ENCODE measurements at regions not wholly inside any gene's neighbourhood (a gene's known extent, or its start where the extent isn't known, plus 50 kb on each side); places are given as distances from the start of the nearest gene placed in this dataset.

DNA sequence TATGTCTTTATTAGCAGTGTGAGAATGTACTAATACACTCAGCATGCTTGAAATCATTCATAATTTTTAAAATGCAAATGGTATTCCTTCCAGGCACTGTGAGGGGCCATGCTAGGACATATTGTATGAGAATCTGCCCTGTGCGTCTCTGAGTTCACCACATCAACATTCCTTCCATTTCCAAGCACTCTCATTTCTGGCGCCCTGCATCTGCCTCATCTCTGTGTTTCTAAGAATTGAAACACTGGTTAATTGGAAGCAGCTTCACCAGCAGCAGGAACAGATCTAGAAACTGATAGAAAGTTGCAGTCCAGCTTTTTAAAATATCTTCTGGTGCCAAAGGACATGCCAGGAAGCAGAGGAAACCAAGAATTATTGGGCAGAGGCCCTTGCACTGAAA lies 555.9 kb upstream of the DPP6 start:
- Histone ChIP-seq H3K4me3 (ENCODE audit: low read length) (no peak overlapping the region), H3K4me1 (ENCODE audit: insufficient read depth, low read length) (no peaks in the 10 kb centered on the region), H3K27me3 (ENCODE audit: insufficient read depth, low read length, poor library complexity, severe bottlenecking) (no peaks in the 10 kb centered on the region), H3K9me3 (ENCODE audit: low read length) (no peaks in the 10 kb centered on the region), H3K27ac (ENCODE audit: low read depth, low read length) (no peak overlapping the region), H3K36me3 (ENCODE audit: insufficient read depth, low read length) (no peaks in the 10 kb centered on the region)
- ChIA-PET POLR2A (no interaction called here), CTCF (no interaction called here)
- no peak for DNase-seq
- H3K27me3 Mint-ChIP-seq = peaks cover 0 to 3% of the 10 kb centered on the region in 2 donors
- no peak overlapping the region for H3K27ac Mint-ChIP-seq
- H3K4me3 Mint-ChIP-seq = no peak overlapping the region
- H3K4me1 Mint-ChIP-seq = no peaks in the 10 kb centered on the region
- no peaks in the 10 kb centered on the region for H3K36me3 Mint-ChIP-seq
- peaks cover 2 to 9% (median 4%) of the 10 kb centered on the region in 5 donors for H3K9me3 Mint-ChIP-seq

- no peak for DNase-seq
- Histone ChIP-seq H3K9me3 (ENCODE audit: low read length) (no peaks in the 10 kb centered on the region), H3K36me3 (ENCODE audit: insufficient read depth, low read length) (no peaks in the 10 kb centered on the region), H3K27ac (ENCODE audit: low read depth, low read length) (no peak overlapping the region), H3K27me3 (ENCODE audit: insufficient read depth, low read length, poor library complexity, severe bottlenecking) (no peaks in the 10 kb centered on the region), H3K4me1 (ENCODE audit: insufficient read depth, low read length) (no peaks in the 10 kb centered on the region), H3K4me3 (ENCODE audit: low read length) (no peak overlapping the region)
- Mint-ChIP-seq H3K36me3 (no peaks in the 10 kb centered on the region), H3K27me3 (peaks cover 0 to 3% of the 10 kb centered on the region in 2 donors), H3K27ac (no peak overlapping the region), H3K4me1 (no peaks in the 10 kb centered on the region), H3K9me3 (peaks cover 0 to 9% (median 5%) of the 10 kb centered on the region in 5 donors), H3K4me3 (no peak overlapping the region)
- POLR2A ChIA-PET = no interaction called here
- CTCF ChIA-PET = no interaction called here
Measured at GRCh38 chr7:153503093-153503492, 549.1 kb upstream of the DPP6 start.

- H3K27ac ChIP-seq (ENCODE audit: low read depth, low read length) = no peak overlapping the region
- peaks cover 0 to 3% of the 10 kb centered on the region in 2 donors for H3K27me3 Mint-ChIP-seq
- no peak overlapping the region for H3K4me3 ChIP-seq (ENCODE audit: low read length)
- no peaks in the 10 kb centered on the region for H3K9me3 ChIP-seq (ENCODE audit: low read length)
- H3K36me3 ChIP-seq (ENCODE audit: insufficient read depth, low read length) = no peaks in the 10 kb centered on the region
- no peak overlapping the region for H3K4me3 Mint-ChIP-seq
- ChIA-PET CTCF (no interaction called here), POLR2A (no interaction called here)
- H3K4me1 ChIP-seq (ENCODE audit: insufficient read depth, low read length) = no peaks in the 10 kb centered on the region
- no peaks in the 10 kb centered on the region for H3K36me3 Mint-ChIP-seq
- H3K9me3 Mint-ChIP-seq = peaks cover 0 to 8% (median 5%) of the 10 kb centered on the region in 5 donors
- H3K4me1 Mint-ChIP-seq = no peaks in the 10 kb centered on the region
- no peaks in the 10 kb centered on the region for H3K27me3 ChIP-seq (ENCODE audit: insufficient read depth, low read length, poor library complexity, severe bottlenecking)
- H3K27ac Mint-ChIP-seq = no peak overlapping the region
- no peak for DNase-seq
Measured at GRCh38 chr7:153504288-153505075, 547.7 kb upstream of the DPP6 start.

DNA sequence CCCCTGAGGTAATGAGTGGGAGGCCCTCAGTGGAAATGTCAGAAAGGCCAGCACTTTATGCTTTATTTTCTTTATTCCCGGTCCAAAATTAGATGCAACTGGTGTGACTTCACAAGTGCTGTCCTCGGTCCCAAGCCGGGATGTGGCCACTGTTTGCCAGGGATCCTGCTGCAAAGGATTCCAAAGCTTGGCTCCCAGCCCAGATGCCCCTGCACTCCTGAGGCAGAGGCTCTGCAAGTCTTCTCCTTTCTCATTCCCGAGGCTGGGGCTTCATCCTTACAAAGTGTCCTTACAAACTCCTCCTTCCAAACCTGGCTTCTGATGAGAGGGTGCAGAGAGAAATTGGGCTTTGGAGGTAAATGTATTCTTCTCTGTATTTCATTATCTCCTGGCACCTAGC lies 544.3 kb upstream of the DPP6 start:
- no peak overlapping the region for H3K4me3 Mint-ChIP-seq
- peaks cover 0 to 6% (median 2%) of the 10 kb centered on the region in 5 donors for H3K9me3 Mint-ChIP-seq
- Histone ChIP-seq H3K4me3 (ENCODE audit: low read length) (no peak overlapping the region), H3K9me3 (ENCODE audit: low read length) (no peaks in the 10 kb centered on the region), H3K4me1 (ENCODE audit: insufficient read depth, low read length) (no peaks in the 10 kb centered on the region), H3K36me3 (ENCODE audit: insufficient read depth, low read length) (no peaks in the 10 kb centered on the region), H3K27ac (ENCODE audit: low read depth, low read length) (no peak overlapping the region), H3K27me3 (ENCODE audit: insufficient read depth, low read length, poor library complexity, severe bottlenecking) (no peaks in the 10 kb centered on the region)
- ChIA-PET CTCF (no interaction called here), POLR2A (no interaction called here)
- DNase-seq = no peak
- no peaks in the 10 kb centered on the region for H3K4me1 Mint-ChIP-seq
- H3K36me3 Mint-ChIP-seq = no peaks in the 10 kb centered on the region
- H3K27ac Mint-ChIP-seq = no peak overlapping the region
- no peaks in the 10 kb centered on the region for H3K27me3 Mint-ChIP-seq

DNA sequence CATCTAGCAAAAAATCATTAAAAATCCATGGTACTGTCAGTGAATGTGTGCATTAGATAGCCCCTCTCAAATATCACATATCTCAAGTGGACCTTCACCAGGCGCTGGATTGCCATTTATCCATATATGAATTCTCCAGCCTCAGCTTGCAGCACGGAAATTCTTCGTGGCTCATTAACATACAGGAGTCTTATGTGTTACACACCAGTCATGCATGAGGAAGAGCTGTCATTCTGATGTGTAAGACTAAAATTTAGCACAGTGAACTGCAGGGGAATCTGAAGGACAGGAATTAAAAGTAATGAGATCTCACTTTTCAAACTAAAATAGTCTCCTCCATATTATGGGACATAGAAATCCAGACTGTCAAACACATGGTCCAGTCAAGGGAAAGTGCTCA lies 542.4 kb upstream of the DPP6 start:
- Histone ChIP-seq H3K9me3 (ENCODE audit: low read length) (no peaks in the 10 kb centered on the region), H3K27me3 (ENCODE audit: insufficient read depth, low read length, poor library complexity, severe bottlenecking) (no peaks in the 10 kb centered on the region), H3K27ac (ENCODE audit: low read depth, low read length) (no peak overlapping the region), H3K36me3 (ENCODE audit: insufficient read depth, low read length) (no peaks in the 10 kb centered on the region), H3K4me1 (ENCODE audit: insufficient read depth, low read length) (no peaks in the 10 kb centered on the region), H3K4me3 (ENCODE audit: low read length) (no peak overlapping the region)
- H3K9me3 Mint-ChIP-seq = peaks cover 0 to 7% (median 6%) of the 10 kb centered on the region in 5 donors
- no peaks in the 10 kb centered on the region for H3K4me1 Mint-ChIP-seq
- no peaks in the 10 kb centered on the region for H3K27me3 Mint-ChIP-seq
- H3K4me3 Mint-ChIP-seq = no peak overlapping the region
- no peaks in the 10 kb centered on the region for H3K36me3 Mint-ChIP-seq
- DNase-seq = no peak
- ChIA-PET POLR2A (no interaction called here), CTCF (no interaction called here)
- H3K27ac Mint-ChIP-seq = no peak overlapping the region

DNA sequence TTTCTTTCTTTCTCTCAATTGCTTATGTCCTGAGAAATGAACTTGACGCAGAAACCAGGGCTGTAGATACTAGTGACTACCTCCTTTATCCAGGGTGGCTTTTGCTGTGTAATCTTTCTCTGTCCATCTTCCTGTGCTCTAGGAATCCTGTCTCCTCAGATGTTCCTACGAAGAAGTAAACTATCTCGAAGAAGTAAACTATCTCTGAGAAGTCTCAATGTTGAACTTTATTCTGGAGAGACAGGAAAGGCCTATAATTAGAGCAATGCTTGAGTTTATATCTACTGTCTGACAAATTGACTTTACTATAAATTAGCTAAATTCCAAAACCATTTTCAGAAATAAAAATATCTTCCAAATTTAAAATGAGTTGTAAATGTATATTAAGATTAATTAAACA lies 541.5 kb upstream of the DPP6 start:
- Mint-ChIP-seq H3K9me3 (peaks cover 0 to 11% (median 4%) of the 10 kb centered on the region in 5 donors), H3K27me3 (no peaks in the 10 kb centered on the region), H3K4me1 (no peaks in the 10 kb centered on the region), H3K36me3 (no peaks in the 10 kb centered on the region), H3K4me3 (no peak overlapping the region), H3K27ac (no peak overlapping the region)
- H3K9me3 ChIP-seq (ENCODE audit: low read length) = no peaks in the 10 kb centered on the region
- no peak for DNase-seq
- H3K27me3 ChIP-seq (ENCODE audit: insufficient read depth, low read length, poor library complexity, severe bottlenecking) = no peaks in the 10 kb centered on the region
- no peaks in the 10 kb centered on the region for H3K4me1 ChIP-seq (ENCODE audit: insufficient read depth, low read length)
- POLR2A ChIA-PET = no interaction called here
- H3K4me3 ChIP-seq (ENCODE audit: low read length) = no peak overlapping the region
- no peaks in the 10 kb centered on the region for H3K36me3 ChIP-seq (ENCODE audit: insufficient read depth, low read length)
- no peak overlapping the region for H3K27ac ChIP-seq (ENCODE audit: low read depth, low read length)
- CTCF ChIA-PET = no interaction called here

DNA sequence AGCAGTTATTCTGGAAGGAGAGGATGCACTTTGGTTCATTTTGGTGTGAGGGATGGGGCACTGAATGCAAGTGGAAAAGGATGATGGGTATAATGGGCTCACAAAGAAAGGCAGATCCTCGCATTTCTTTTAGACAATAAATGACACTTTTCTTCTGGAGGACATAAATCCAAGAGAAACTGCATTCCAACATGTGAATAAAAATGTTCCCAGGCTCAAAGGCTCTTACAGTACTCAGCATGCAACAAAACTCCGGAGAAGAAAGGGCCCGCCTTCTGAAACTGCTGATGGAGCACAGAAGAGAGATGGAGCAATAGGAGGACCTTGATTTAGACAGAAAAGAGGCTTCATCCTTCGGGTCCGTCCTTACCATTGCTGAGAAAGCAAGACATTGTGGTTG lies 538.2 kb upstream of the DPP6 start:
- Mint-ChIP-seq H3K4me3 (no peak overlapping the region), H3K27ac (no peak overlapping the region), H3K9me3 (peaks cover 0 to 17% (median 8%) of the 10 kb centered on the region in 5 donors), H3K36me3 (no peaks in the 10 kb centered on the region), H3K27me3 (no peaks in the 10 kb centered on the region), H3K4me1 (no peaks in the 10 kb centered on the region)
- Histone ChIP-seq H3K27ac (ENCODE audit: low read depth, low read length) (no peak overlapping the region), H3K9me3 (ENCODE audit: low read length) (no peaks in the 10 kb centered on the region), H3K4me3 (ENCODE audit: low read length) (no peak overlapping the region), H3K27me3 (ENCODE audit: insufficient read depth, low read length, poor library complexity, severe bottlenecking) (no peaks in the 10 kb centered on the region), H3K4me1 (ENCODE audit: insufficient read depth, low read length) (no peaks in the 10 kb centered on the region), H3K36me3 (ENCODE audit: insufficient read depth, low read length) (no peaks in the 10 kb centered on the region)
- POLR2A ChIA-PET = no interaction called here
- DNase-seq = no peak
- CTCF ChIA-PET = no interaction called here

DNA sequence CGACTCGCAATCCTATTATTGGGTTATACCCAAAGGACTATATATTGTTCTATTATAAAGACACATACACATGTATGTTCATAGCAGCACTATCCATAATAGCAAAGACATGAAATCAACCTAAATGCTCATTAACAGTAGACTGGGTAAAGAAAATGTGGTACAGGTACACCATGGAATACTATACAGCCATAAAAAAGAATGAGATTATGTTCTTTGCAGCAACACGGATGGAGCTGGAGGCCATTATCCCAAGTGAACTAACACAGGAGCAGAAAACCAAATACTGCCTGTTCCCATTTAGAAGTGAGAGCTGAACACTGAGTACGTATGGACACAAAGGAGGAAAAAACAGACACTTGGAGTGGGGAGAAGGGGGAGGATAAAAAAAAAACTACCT lies 536.8 kb upstream of the DPP6 start:
- DNase-seq = no peak
- Histone ChIP-seq H3K27me3 (ENCODE audit: insufficient read depth, low read length, poor library complexity, severe bottlenecking) (no peaks in the 10 kb centered on the region), H3K27ac (ENCODE audit: low read depth, low read length) (no peak overlapping the region), H3K36me3 (ENCODE audit: insufficient read depth, low read length) (no peaks in the 10 kb centered on the region), H3K4me3 (ENCODE audit: low read length) (no peak overlapping the region), H3K4me1 (ENCODE audit: insufficient read depth, low read length) (no peaks in the 10 kb centered on the region), H3K9me3 (ENCODE audit: low read length) (no peaks in the 10 kb centered on the region)
- CTCF ChIA-PET = no interaction called here
- no peaks in the 10 kb centered on the region for H3K36me3 Mint-ChIP-seq
- POLR2A ChIA-PET = no interaction called here
- no peaks in the 10 kb centered on the region for H3K4me1 Mint-ChIP-seq
- H3K27ac Mint-ChIP-seq = no peak overlapping the region
- no peak overlapping the region for H3K4me3 Mint-ChIP-seq
- H3K9me3 Mint-ChIP-seq = peaks cover 0 to 17% (median 12%) of the 10 kb centered on the region in 5 donors
- H3K27me3 Mint-ChIP-seq = no peaks in the 10 kb centered on the region
